Heart right ventricle (tissue), 16 donors: ENCODE measurements at regions not wholly inside any gene's neighbourhood (a gene's known extent, or its start where the extent isn't known, plus 50 kb on each side); places are given as distances from the start of the nearest gene placed in this dataset.

Source experiments
- ATAC-seq, 8 donors: fragments of 200-7000 bp; cut with Tn5 transposase; one replicate each; pipeline ENCODE4 v1.9.1; 2020; ENCODE audit warnings: mild to moderate bottlenecking in 8 of 8, moderate library complexity in 8 of 8, moderate number of reproducible peaks in 1 of 8
- DNase-seq, 2 donors: peaks; one replicate each; pipeline ENCODE4 v3.0.0-alpha.2; 2020
- H3K27ac ChIP-seq, 10 donors: fragments of 200-600 bp; sonication (generic) in 2 of 10; one replicate each; pipeline versions ENCODE4 v1.5.0 to v1.8.0; 2020 to 2022; ENCODE audit warnings: mild to moderate bottlenecking in 3 of 10
- H3K27me3 ChIP-seq, 7 donors: fragments of 200-600 bp; one replicate each; pipeline ENCODE4 v1.8.0; 2021 to 2022; ENCODE audit warnings: mild to moderate bottlenecking in 2 of 7
- H3K36me3 ChIP-seq, 9 donors: fragments of 200-600 bp; sonication (generic) in 1 of 9; one replicate each; pipeline versions ENCODE4 v1.5.0 to v1.8.0; 2020 to 2022; ENCODE audit warnings: mild to moderate bottlenecking in 2 of 9
- H3K4me1 ChIP-seq, 9 donors: fragments of 200-600 bp; sonication (generic) in 1 of 9; one replicate each; pipeline versions ENCODE4 v1.5.0 to v1.8.0; 2020 to 2022; ENCODE audit warnings: mild to moderate bottlenecking in 4 of 9
- H3K4me3 ChIP-seq, 10 donors: fragments of 200-600 bp; sonication (generic) in 2 of 10; one replicate each; pipeline versions ENCODE4 v1.5.0 to v1.8.0; 2020 to 2022; ENCODE audit warnings: mild to moderate bottlenecking in 7 of 10, moderate library complexity in 2 of 10
- H3K9me3 ChIP-seq, 11 donors: fragments of 200-600 bp in 10 of 11; sonication (generic) in 2 of 11; one replicate each; pipeline versions ENCODE4 v1.5.0 to v1.8.0; 2013 to 2022; ENCODE audit warnings: mild to moderate bottlenecking in 2 of 11, control low read depth in 1 of 11, moderate library complexity in 1 of 11
- CTCF ChIP-seq, 9 donors: fragments of 200-600 bp; sonication (generic) in 2 of 9; IDR thresholded peaks; one replicate each; pipeline versions ENCODE4 v1.5.0 to v1.8.0; 2021 to 2022; ENCODE audit warnings: antibody characterized with exemption in 9 of 9, mild to moderate bottlenecking in 5 of 9, moderate library complexity in 1 of 9
- WGBS, 2 donors: extraction: QIAGEN DNeasy Blood & Tissue Kit; methylation state at CpG; one replicate each; pipeline ENCODE4 v1.1.7; 2013; ENCODE audit warnings: inconsistent platforms in 1 of 2; 5-methylcytosine and 5-hydroxymethylcytosine counted together
- intact Hi-C, 10 donors: fragments of 100-400 bp; cut with DNase I; formaldehyde crosslinking; loops; one replicate each; pipeline versions ENCODE4 v1.11.1 to v1.14.2; 2022
- donor health status: Arrhythmogenic right ventricular cardiomyopathy.
- donor health status: ischemic (EF 13 %, LVEDD 7.1; RV severe dilation, severe dysfunction).
- donor health status: healthy with polysubstance abuse.
- donor health status: DM: no; HTN: yes; CAD: no.
- donor health status: DM: no; HTN: no; CAD: no.
- donor health status: ischemic (EF 25% LVEDD 6.9; RV normal size, moderate dysfunction).
- donor health status: ischemic (EF 25% LVEDD 5.7; RV mildly dilated, moderate dysfunction).
- donor health status: healthy.
- donor health status: DM: yes; HTN: yes; CAD: no.
- donor health status: Ischemic cardiomyopathy.
- donor health status: ischemic (EF 35%, LVEDD 5.7; RV mildly dilated, moderate dysfunction).
- donor health status: nonischemic (EF 11% LVEDD 7.7; RV severe dilation, severe dysfunction).
- donor health status: DM: yes; HTN: yes; CAD: no.
- donor health status: PGD.
- donor health status: ischemic (EF 29% LVEDD 5.4; RV normal size, mild dysfunction).
- donor health status: nonischemic (EF 23%, LVEDD 6.1; RV moderate dilation, normal function).

DNA sequence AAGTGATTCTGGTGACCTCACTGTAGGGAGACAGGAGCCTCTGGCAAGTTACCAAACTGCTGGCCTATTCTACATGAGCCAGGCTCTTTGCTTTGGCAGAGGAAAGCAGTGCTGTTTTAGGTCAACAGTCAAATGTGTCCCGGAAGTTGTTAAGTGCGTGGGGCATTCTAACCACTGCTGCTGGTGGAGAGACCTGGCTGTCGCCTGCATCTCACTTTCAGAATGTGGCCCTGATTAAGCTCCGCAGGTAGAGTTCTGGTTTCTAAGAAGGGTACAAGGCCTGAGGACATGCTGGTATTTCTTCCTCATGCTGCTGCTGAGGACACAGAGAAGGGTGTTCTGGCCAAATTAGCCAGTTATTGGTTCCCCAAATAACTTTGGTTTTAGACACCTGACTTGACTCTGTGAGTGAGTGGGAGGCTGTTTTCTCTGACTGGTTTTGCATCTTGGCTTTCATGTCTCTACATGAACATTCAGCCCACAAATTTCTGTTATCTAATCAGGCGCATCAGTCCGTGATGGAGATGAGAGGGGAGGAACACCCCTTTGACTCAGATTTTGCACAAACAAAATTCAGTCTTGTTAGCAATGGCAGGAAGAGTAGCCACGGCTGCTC lies 120.8 kb downstream of the LMO4 start:
- DNase-seq, result peak; percentile 20 to 76
- intact Hi-C loops, result no loop called here
- peak; percentile 57 to 96 (median 90) for ATAC-seq
- Histone ChIP-seq H3K4me1 (peaks cover 0 to 21% (median 4%) of the 10 kb centered on the region in 9 donors), H3K4me3 (no peak overlapping the region), H3K9me3 (peaks cover 0 to 9% (median 0%) of the 10 kb centered on the region in 11 donors), H3K36me3 (no peaks in the 10 kb centered on the region), H3K27ac (peak overlapping the region in 6 of 10 donors; percentile 14 to 44 (median 35)), H3K27me3 (no peaks in the 10 kb centered on the region)
- no peak for TF ChIP-seq CTCF (IDR thresholded peaks at IDR 0.05)
- 41 to 52% methylated on average over 7 of the region's 7 CpGs for WGBS, 2 donors

DNA sequence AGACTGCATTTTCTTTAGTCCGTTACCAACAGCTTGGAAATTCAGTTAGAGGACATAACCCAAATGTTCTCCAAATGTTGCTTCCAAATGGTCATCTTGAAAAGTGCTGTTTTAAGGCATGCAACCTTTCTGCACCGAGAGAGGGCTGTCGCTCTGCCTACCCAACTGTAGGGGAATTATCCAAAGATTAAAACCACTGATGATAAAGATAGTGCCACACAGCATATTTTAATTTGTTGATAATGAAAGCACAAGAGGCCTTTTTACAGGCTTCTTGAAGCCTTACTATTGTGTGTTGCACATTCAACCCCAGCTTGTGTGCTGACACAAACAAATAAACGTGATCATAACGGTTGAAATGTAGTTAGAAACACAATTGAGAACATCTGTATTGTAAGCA lies 121.5 kb downstream of the LMO4 start:
- ATAC-seq (peak in 1 of 8 donors; percentile 14), DNase-seq (no peak)
- H3K4me1 ChIP-seq, result peaks cover 0 to 21% (median 4%) of the 10 kb centered on the region in 9 donors
- no peak for TF ChIP-seq CTCF (IDR thresholded peaks at IDR 0.05)
- peaks cover 0 to 3% (median 0%) of the 10 kb centered on the region in 11 donors for H3K9me3 ChIP-seq
- no peaks in the 10 kb centered on the region for H3K36me3 ChIP-seq
- intact Hi-C loops, result no loop called here
- H3K27me3 ChIP-seq, result no peaks in the 10 kb centered on the region
- no peak overlapping the region for H3K27ac ChIP-seq
- no peak overlapping the region for H3K4me3 ChIP-seq
- 78 to 83% methylated on average over 5 of the region's 5 CpGs for WGBS, 2 donors

DNA sequence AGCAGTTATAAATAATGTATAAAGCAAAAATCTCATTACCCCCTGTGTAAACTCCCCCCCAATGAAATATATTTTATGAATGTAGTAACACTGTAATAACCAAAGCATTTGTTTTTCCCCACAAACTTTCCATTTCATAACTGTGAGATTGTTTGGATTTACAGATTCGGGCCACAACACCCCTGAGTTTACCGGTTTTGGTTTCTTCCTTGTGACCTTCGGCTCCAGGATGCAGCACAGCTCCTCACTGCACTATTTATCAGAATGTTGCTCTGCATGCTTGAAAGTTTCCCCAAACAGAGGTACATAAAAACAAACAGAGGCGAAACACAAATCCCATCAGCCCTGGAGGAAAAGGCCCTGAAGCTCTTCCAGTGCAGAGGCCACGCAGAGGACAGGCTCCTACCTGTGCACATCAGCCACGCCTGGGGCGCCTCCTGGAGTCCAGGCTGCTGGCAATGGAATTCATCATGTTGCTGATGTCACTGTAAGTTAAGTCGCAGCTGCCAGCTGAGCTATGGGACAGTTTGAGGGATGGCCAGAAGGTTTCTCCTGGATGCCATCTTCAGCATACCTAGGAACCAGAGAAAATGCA lies 122.0 kb downstream of the LMO4 start:
- WGBS, 2 donors, result 86 to 88% methylated on average over 8 of the region's 8 CpGs
- H3K9me3 ChIP-seq, result no peaks in the 10 kb centered on the region
- H3K4me1 ChIP-seq, result peaks cover 0 to 21% (median 4%) of the 10 kb centered on the region in 9 donors
- H3K4me3 ChIP-seq, result no peak overlapping the region
- H3K36me3 ChIP-seq, result no peaks in the 10 kb centered on the region
- no peaks in the 10 kb centered on the region for H3K27me3 ChIP-seq
- no peak for TF ChIP-seq CTCF (IDR thresholded peaks at IDR 0.05)
- no peak for DNase-seq
- intact Hi-C loops, result no loop called here
- no peak for ATAC-seq
- H3K27ac ChIP-seq, result no peak overlapping the region

DNA sequence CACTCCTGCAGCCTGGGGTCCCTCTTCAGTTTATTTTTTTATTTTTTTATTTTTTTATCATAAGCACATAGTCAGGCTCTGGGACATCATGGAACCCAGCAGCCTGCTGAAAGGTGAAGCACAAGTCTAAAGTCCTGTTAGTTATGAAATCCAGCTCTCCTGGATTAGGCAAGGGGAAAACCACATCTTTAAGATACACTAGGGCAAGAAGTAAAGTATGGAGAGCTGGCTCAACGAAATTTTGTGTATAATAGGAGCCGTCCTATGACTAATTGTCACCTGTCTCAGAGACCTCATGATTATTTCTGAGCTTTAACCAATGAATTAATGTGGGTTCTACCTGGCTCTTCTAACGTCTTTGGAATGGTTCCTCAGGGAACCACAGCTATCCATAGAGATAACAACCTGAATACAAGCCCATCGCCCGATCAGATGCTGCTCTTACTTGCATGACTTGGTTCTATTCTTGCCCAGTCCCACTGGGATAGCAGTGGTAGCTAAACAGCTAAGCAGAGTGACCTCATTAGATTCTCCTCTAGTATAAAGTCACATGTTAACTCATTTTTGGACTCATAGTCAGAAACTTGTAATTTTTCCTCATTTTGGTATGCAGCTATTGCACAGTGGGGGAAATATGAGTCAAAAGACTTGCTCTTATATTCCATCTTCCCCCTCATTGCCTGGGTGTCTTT lies 122.7 kb downstream of the LMO4 start:
- Histone ChIP-seq H3K27ac (no peak overlapping the region), H3K9me3 (peaks cover 0 to 1% (median 0%) of the 10 kb centered on the region in 11 donors), H3K36me3 (no peaks in the 10 kb centered on the region), H3K4me1 (peaks cover 0 to 21% (median 4%) of the 10 kb centered on the region in 9 donors), H3K4me3 (no peak overlapping the region), H3K27me3 (no peaks in the 10 kb centered on the region)
- intact Hi-C loops, result no loop called here
- no peak for DNase-seq
- TF ChIP-seq CTCF (IDR thresholded peaks at IDR 0.05), result no peak
- whole genome bisulfite sequencing, 2 donors, result 64 to 73% methylated on average over 5 of the region's 5 CpGs
- ATAC-seq, result peak in 7 of 8 donors; percentile 32 to 71 (median 52)
